Gastrocnemius medialis (tissue), 4 donors: ENCODE measurements at regions not wholly inside any gene's neighbourhood (a gene's known extent, or its start where the extent isn't known, plus 50 kb on each side); places are given as distances from the start of the nearest gene placed in this dataset.

ENCODE experiments used
- POLR2A ChIP-seq, 2 donors: fragments of 450-650 bp; IDR thresholded peaks; one replicate each; pipeline ENCODE4 v1.6.1; 2017; ENCODE audit warnings: antibody characterized with exemption in 2 of 2, mild to moderate bottlenecking in 2 of 2, moderate library complexity in 2 of 2
- TF ChIP-seq, protein P1 (sequence below), 5 experiments: fragments of 450-650 bp in 3 of 5; fragments of 200-600 bp in 2 of 5; sonication (generic) in 2 of 5; IDR thresholded peaks in 4 of 5; conservative IDR thresholded peaks in 1 of 5; 1 replicate in 4 of 5; 2 replicates in 1 of 5; pipeline ENCODE4 v1.5.1; 2016 to 2019; ENCODE audit warnings: antibody characterized with exemption in 5 of 5, mild to moderate bottlenecking in 3 of 5, moderate library complexity in 3 of 5

DNA sequence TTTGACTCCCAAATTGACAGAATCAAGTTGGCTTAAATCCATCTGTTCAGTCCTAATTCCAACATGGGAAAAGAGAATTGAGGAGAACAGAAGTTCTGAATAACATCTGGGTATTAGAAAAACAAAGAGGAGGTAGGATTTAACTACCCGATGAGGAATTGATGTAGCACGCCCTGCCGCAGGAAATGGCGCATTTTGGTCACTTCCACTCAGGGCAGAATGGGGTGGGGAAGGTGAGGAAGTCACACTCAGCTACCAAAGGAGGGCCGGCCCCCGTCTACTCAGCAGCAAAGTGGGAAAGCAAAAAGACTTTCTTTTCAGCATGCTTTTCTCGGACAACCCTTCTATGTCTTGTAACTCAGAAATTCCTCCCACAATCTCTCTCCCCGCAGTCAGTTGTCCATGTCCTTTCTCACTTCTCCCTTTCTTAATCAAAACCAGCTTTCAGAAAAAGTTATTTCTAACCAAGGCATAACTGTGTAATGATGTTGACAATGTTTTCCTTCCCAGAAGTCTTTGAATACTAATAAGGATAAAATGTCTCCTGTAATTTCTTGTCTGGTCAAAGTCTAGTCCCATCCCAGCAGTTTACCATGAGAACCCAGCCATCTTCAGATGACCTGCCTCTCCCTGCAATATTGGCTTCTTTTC, 60.5 kb upstream of the SIPA1L2 start:
- TF ChIP-seq, protein P1, sequence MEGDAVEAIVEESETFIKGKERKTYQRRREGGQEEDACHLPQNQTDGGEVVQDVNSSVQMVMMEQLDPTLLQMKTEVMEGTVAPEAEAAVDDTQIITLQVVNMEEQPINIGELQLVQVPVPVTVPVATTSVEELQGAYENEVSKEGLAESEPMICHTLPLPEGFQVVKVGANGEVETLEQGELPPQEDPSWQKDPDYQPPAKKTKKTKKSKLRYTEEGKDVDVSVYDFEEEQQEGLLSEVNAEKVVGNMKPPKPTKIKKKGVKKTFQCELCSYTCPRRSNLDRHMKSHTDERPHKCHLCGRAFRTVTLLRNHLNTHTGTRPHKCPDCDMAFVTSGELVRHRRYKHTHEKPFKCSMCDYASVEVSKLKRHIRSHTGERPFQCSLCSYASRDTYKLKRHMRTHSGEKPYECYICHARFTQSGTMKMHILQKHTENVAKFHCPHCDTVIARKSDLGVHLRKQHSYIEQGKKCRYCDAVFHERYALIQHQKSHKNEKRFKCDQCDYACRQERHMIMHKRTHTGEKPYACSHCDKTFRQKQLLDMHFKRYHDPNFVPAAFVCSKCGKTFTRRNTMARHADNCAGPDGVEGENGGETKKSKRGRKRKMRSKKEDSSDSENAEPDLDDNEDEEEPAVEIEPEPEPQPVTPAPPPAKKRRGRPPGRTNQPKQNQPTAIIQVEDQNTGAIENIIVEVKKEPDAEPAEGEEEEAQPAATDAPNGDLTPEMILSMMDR (IDR thresholded peaks at IDR 0.05 in 4 of 5, conservative IDR thresholded peaks at IDR 0.05 in 1 of 5), result no peak
- TF ChIP-seq POLR2A (IDR thresholded peaks at IDR 0.05), result no peak
